Dedifferentiated amniotic fluid mesenchymal stem cell (primary cell): ENCODE measurements at regions not wholly inside any gene's neighbourhood (a gene's known extent, or its start where the extent isn't known, plus 50 kb on each side); places are given as distances from the start of the nearest gene placed in this dataset.
A peak's percentile ranks its signal among the peaks of the same experiment; 100 is the strongest.

ENCODE experiments used
- DNase-seq: peaks from one replicate; pipeline ENCODE4 v3.0.0-alpha.2; 2016; ENCODE audit errors: extremely low spot score

- no peak for DNase-seq
Observed at GRCh38 chr12:124726596-124727263, 136.9 kb downstream of the SCARB1 start.

GRCh38 chr12:124725597-124726237 is 137.9 kb downstream of the SCARB1 start:
- DNase-seq: no peak

- DNase-seq: no peak
Observed at GRCh38 chr12:124725099-124725498, 138.6 kb downstream of the SCARB1 start.

GRCh38 chr12:124722878-124723277 is 140.8 kb downstream of the SCARB1 start:
- DNase-seq: no peak

- DNase-seq: no peak
Observed at GRCh38 chr12:124721501-124722162, 142.0 kb downstream of the SCARB1 start.

GRCh38 chr12:124720681-124721500 is 142.8 kb downstream of the SCARB1 start:
- no peak for DNase-seq

- no peak for DNase-seq
Observed at GRCh38 chr12:124720004-124720680, 143.5 kb downstream of the SCARB1 start.

GRCh38 chr12:124719231-124719630 is 144.4 kb downstream of the SCARB1 start:
- no peak for DNase-seq

GRCh38 chr12:124718458-124718857 is 145.2 kb downstream of the SCARB1 start:
- no peak for DNase-seq

GRCh38 chr12:124718036-124718435 is 145.6 kb downstream of the SCARB1 start:
- no peak for DNase-seq

- no peak for DNase-seq
Observed at GRCh38 chr12:124717318-124717717, 146.3 kb downstream of the SCARB1 start.

- DNase-seq: no peak
Observed at GRCh38 chr12:124716208-124717130, 147.2 kb downstream of the SCARB1 start.

GRCh38 chr12:124715121-124715990 is 147.9 kb upstream of the NCOR2 start:
- no peak for DNase-seq

- peak; percentile 58 for DNase-seq
Observed at GRCh38 chr12:124713436-124714082, 146.1 kb upstream of the NCOR2 start.

GRCh38 chr12:124713041-124713435 is 145.6 kb upstream of the NCOR2 start:
- no peak for DNase-seq

- no peak for DNase-seq
Observed at GRCh38 chr12:124711344-124711743, 143.9 kb upstream of the NCOR2 start.

- DNase-seq: peak; percentile 40
Observed at GRCh38 chr12:124709722-124710687, 142.6 kb upstream of the NCOR2 start.

GRCh38 chr12:124707316-124707715 is 139.9 kb upstream of the NCOR2 start:
- DNase-seq: no peak
